ENCODE measurements at regions not wholly inside any gene's neighbourhood (a gene's known extent, or its start where the extent isn't known, plus 50 kb on each side); places are given as distances from the start of the nearest gene placed in this dataset.
"Not testable (repeated sequence)": the region's sequence is repeated elsewhere in the genome, so short reads cannot be mapped to it uniquely, and the experiment has no call there.

- DNase-seq = no peak
These were observed 128.7 kb upstream of the PCGF5 start for GRCh38 chr10:91091780-91092179.

GRCh38 chr10:91096274-91096673, 124.2 kb upstream of the PCGF5 start:
- no peak for DNase-seq

GRCh38 chr10:91097313-91097712, 123.2 kb upstream of the PCGF5 start:
- no peak for DNase-seq

- DNase-seq = not testable (repeated sequence)
These were observed 122.4 kb upstream of the PCGF5 start for GRCh38 chr10:91098021-91098420.

GRCh38 chr10:91103384-91104192, 116.9 kb upstream of the PCGF5 start:
- DNase-seq = no peak

GRCh38 chr10:91104193-91105041, 116.0 kb upstream of the PCGF5 start:
- no peak for DNase-seq

GRCh38 chr10:91105269-91105668, 115.2 kb upstream of the PCGF5 start:
- no peak for DNase-seq

GRCh38 chr10:91108820-91109219, 111.6 kb upstream of the PCGF5 start:
- no peak for DNase-seq

- no peak for DNase-seq
These were observed 109.4 kb upstream of the PCGF5 start for GRCh38 chr10:91111060-91111459.

GRCh38 chr10:91115618-91116390, 104.7 kb upstream of the PCGF5 start:
- DNase-seq = no peak

GRCh38 chr10:91117505-91117904, 103.0 kb upstream of the PCGF5 start:
- no peak for DNase-seq

- DNase-seq = no peak
These were observed 100.1 kb upstream of the PCGF5 start for GRCh38 chr10:91120348-91120747.

- DNase-seq = no peak
These were observed 97.2 kb upstream of the PCGF5 start for GRCh38 chr10:91123261-91123660.

GRCh38 chr10:91124016-91124415, 96.4 kb upstream of the PCGF5 start:
- DNase-seq = no peak

- DNase-seq = no peak
These were observed 94.0 kb upstream of the PCGF5 start for GRCh38 chr10:91126471-91126870.

GRCh38 chr10:91127341-91128082, 93.0 kb upstream of the PCGF5 start:
- DNase-seq = no peak

GRCh38 chr10:91135113-91135512, 85.3 kb upstream of the PCGF5 start:
- DNase-seq = no peak

- DNase-seq = no peak
These were observed 83.3 kb upstream of the PCGF5 start for GRCh38 chr10:91137011-91137643.

- DNase-seq = no peak
These were observed 82.6 kb upstream of the PCGF5 start for GRCh38 chr10:91137822-91138221.

GRCh38 chr10:91140995-91141549, 79.4 kb upstream of the PCGF5 start:
- no peak for DNase-seq

GRCh38 chr10:91144961-91145360, 75.5 kb upstream of the PCGF5 start:
- no peak for DNase-seq

- DNase-seq = no peak
These were observed 74.3 kb upstream of the PCGF5 start for GRCh38 chr10:91146146-91146545.
